Activated T-cell treated with anti-CD3 and anti-CD28 coated beads, Interleukin-2, amount 50 U/mL, for 24 hours (primary cell): ENCODE measurements at regions not wholly inside any gene's neighbourhood (a gene's known extent, or its start where the extent isn't known, plus 50 kb on each side); places are given as distances from the start of the nearest gene placed in this dataset.

Experiments used
- DNase-seq: peaks from one replicate; pipeline ENCODE4 v3.0.0-alpha.2; 2020
- H3K27ac Mint-ChIP-seq: 2 replicates; pipeline ENCODE4 v1.8.0; 2020; ENCODE audit warnings: mild to moderate bottlenecking, mixed read lengths
- H3K27me3 Mint-ChIP-seq: 2 replicates; pipeline ENCODE4 v1.8.0; 2020; ENCODE audit warnings: mixed read lengths
- H3K36me3 Mint-ChIP-seq: 2 replicates; pipeline ENCODE4 v1.8.0; 2020; ENCODE audit warnings: low read depth, mixed read lengths
- H3K4me1 Mint-ChIP-seq: 2 replicates; pipeline ENCODE4 v1.8.0; 2020; ENCODE audit warnings: low read depth, mixed read lengths
- H3K4me3 Mint-ChIP-seq: 2 replicates; pipeline ENCODE4 v1.8.0; 2020; ENCODE audit warnings: mild to moderate bottlenecking, moderate library complexity, mixed read lengths
- H3K9me3 Mint-ChIP-seq: 2 replicates; pipeline ENCODE4 v1.8.0; 2020; ENCODE audit warnings: mixed read lengths

DNA sequence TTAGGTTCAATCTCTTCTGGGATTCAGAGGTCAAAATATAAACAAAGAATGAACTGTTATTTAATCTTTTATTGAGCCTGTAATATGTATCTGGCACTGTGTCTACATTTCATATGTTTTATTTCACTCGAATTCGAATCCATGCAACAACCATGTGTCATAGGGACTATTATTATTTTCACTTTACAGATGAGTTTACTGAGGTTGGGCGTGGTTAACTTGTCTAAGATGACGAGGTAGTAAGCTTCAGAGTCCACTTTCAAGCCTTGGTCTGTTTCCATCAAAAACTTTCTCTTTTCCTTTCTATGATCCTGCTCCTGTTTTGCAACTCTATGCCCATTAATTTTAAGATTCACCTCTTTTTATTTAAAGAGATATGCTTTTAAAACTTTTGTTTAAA, 55.2 kb upstream of the DMAC1 start:
- H3K36me3 Mint-ChIP-seq, result no peaks in the 10 kb centered on the region
- no peak overlapping the region for H3K27ac Mint-ChIP-seq
- no peaks in the 10 kb centered on the region for H3K4me1 Mint-ChIP-seq

More for the DNA sequence above, 55.2 kb upstream of the DMAC1 start:
- no peak overlapping the region for H3K4me3 Mint-ChIP-seq
- DNase-seq, result no peak
- H3K27me3 Mint-ChIP-seq, result no peaks in the 10 kb centered on the region
- H3K9me3 Mint-ChIP-seq, result peaks cover 4% of the 10 kb centered on the region
